Fibroblast of the conjunctiva (primary cell): ENCODE measurements at regions not wholly inside any gene's neighbourhood (a gene's known extent, or its start where the extent isn't known, plus 50 kb on each side); places are given as distances from the start of the nearest gene placed in this dataset.

Source experiments
- DNase-seq: peaks from one replicate; pipeline ENCODE4 v3.0.0-alpha.2; 2010; ENCODE audit warnings: low read depth

- no peak for DNase-seq
These were observed 50.8 kb upstream of the GADL1 start for GRCh38 chr3:30945291-30945690.

GRCh38 chr3:30948426-30948825 is 54.0 kb upstream of the GADL1 start:
- DNase-seq = no peak

GRCh38 chr3:30951826-30952225 is 57.4 kb upstream of the GADL1 start:
- DNase-seq = no peak

GRCh38 chr3:30952786-30953185 is 58.3 kb upstream of the GADL1 start:
- DNase-seq = no peak

DNA sequence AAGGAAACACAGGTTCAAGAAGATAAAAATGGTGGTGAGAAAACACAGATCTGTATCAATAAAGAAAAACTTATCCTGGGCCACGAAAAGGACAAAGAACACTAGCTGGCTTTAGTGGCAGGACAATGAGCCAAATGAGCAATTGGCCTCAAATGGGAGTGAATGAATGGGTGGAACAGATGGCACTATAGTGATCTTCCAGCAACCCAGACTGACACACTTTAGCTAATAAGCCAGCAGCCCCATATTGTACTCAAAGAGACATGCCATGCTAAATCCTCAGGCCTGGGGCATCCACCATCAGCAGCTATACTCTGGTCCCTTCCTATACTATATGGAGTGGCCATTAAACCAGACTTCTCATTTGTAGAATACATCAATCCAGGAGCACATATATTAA is 60.0 kb upstream of the GADL1 start:
- DNase-seq = no peak

DNA sequence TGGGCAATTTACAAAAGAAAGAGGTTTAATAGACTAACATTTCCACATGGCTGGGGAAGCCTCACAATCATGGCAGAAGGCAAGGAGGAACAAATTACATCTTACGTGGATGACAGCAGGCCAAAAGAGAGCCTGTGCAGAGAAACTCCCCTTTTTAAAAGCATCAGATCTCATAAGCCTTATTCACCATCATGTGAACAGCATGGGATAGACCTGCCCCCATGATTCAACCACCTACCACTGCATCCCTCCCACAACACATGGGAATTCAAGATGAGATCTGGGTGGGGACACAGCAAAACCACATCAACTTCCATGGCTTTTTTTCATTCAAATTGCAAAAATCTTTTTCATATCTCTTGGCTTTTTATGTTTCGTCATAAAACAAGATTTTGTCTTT is 67.6 kb upstream of the GADL1 start:
- DNase-seq = no peak

DNA sequence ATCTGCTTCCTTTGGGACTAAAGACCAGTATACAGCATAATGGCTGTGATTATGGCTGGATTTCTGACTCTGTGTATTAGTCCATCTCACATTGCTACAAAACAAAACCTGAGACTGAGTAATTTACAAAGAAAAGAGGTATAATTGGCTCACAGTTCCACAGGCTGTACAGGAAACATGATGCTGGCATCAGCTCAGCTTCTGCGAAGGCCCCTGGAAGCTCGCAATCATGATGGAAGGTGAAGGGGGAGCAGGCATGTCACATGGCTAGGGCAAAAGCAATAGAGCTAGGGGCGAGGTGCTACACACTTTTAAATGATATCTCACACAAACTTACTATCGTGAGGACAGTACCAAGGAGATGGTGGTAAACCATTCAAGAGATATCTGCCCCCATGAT is 68.0 kb upstream of the GADL1 start:
- no peak for DNase-seq

DNA sequence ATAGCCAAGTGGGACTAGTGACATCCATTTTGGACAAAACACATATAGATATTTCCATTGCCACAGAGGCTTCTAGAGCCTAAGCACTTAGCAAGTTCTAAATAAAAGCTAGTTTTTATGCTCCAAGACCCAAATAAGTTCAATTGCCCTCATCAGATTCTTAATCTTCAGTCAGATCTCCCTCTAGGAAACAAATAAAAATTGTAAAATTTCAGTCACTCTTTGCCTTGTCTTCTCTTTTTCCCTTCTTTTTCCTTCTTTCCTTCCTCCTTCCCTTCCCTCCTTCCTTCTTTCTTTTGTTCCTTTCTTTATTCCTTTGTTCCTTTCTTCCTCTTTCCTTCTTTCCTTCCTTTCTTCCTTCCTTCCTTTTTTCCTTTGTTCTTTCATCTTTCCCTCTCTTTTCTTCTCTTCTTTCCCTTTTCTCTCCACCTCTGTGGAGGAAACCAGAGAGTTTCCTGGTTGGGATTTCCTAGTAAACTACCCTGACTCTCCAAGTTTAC is 68.8 kb upstream of the GADL1 start:
- DNase-seq = no peak

DNA sequence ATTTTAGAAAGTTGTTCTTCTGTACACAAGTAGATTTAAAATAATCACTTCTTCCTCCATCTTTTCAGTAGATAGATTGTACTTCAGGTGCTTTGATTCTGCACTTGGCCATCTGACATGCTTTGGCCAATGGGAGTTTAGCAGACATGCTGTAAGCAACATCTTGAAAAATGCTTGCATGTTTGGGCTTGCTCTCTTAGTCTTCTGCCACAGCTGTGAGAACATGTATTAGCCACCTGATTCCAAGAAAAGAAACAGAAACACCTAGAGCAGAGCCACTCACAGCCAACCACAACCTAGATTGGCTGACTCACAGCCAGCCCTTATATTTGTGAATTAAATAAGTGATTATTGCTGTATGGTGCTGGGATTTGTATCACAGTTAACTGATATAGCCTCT is 70.2 kb upstream of the GADL1 start:
- DNase-seq = no peak

DNA sequence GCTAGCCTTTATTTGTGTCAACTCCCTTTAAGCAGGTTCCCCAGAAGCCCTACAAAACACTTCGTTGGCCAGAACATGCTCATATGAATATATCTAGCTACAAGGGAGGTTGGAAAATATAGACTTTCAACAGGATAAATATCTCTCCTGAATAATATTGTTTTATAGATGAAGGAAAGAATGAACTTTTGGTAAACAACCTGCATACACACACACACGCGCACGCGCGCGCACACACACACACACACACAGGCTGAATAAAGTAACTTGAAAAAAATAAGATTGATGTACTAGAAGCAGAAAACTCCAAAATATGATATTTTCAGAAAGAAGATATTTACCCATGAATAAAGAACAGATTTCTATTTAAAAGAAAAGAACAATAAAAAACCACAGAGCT is 72.4 kb upstream of the GADL1 start:
- DNase-seq = no peak

- DNase-seq = no peak
These were observed 75.7 kb upstream of the GADL1 start for GRCh38 chr3:30970183-30970582.

DNA sequence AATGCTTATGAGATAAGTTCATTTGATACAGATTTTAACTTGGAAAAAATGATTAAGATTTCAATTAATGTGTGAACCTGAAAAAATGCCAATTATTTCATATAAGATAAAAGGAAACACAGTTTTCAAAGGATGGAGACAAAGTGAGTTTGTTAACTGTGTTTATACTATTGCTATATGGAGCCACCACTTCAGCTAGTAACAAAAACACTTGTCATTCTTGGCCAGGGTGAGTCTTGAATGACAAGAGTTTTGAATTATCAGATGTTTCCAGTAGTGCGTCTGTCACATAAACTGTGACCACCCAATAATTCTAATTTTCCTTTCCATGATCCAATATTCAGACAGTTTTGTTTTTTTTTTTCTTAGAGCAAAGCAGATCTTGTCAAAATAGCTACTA is 78.0 kb upstream of the GADL1 start:
- no peak for DNase-seq

DNA sequence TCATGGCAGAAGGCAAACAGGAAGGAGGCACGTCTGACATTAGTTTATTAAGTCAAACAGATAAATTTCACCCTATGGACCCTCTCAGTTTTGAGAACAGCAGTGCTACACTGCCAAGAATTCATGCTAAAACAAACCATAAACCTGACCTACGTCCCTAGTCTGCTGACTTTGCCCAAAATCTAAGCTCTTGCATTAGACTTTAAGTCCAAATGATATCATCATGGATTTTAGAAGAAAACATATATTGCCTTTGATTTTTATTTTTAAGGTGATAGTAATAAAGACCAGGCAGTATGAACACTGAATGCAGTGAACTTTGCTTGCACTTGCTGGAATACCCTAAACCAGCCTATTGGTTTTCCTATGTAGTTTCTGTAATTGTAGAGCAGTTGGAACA is 79.6 kb upstream of the GADL1 start:
- DNase-seq = no peak

DNA sequence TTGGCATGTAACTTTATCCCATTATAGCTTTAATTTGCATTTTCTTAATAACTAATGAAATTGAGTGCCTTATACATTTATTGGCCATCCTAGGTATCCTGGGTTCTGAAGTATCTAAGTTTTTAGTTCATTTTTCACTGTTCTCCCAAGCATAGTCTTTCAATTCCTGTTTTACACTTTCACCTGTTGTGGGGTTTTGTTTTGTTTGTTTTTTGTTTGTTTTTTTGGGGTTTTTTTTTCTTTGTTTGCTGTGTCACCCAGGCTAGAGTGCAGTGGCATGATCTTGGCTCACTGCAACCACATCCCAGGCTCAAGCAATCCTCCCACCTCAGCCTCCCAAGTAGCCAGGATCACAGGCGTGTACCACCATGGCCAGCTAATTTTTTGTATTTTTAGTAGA is 83.1 kb upstream of the GADL1 start:
- no peak for DNase-seq

GRCh38 chr3:30980993-30981392 is 86.5 kb upstream of the GADL1 start:
- no peak for DNase-seq

DNA sequence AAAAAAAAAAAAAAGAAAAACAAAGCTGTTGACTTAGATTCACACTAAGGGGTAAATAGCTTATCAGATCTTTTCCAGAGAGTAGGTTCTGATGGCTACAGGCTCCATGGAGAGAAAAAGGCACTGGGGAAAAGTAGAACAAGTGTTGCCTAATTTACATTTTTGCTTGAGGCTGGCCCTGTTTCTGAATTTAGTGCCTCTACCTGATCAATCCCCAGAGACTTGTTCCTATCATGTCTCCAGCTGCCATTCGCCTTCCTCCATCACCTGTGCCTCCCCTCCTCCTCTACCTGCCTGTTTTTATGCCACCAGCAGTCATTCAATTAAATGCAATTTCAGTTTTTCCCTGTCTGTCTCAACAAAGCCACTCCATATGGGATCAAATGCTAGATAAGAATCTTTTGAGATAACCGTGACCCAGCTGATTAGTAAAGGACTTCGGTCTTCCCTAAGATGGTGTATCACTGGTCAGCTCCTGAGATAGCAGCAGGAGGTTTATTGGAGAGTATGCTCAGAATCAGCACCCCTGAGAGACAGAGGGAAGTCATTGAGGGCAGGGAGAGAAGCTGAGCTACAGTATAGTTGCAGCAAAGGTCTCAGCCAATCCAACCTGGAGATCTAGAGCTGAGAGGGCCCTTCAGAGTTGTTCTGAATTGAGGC is 88.1 kb upstream of the GADL1 start:
- DNase-seq = no peak

DNA sequence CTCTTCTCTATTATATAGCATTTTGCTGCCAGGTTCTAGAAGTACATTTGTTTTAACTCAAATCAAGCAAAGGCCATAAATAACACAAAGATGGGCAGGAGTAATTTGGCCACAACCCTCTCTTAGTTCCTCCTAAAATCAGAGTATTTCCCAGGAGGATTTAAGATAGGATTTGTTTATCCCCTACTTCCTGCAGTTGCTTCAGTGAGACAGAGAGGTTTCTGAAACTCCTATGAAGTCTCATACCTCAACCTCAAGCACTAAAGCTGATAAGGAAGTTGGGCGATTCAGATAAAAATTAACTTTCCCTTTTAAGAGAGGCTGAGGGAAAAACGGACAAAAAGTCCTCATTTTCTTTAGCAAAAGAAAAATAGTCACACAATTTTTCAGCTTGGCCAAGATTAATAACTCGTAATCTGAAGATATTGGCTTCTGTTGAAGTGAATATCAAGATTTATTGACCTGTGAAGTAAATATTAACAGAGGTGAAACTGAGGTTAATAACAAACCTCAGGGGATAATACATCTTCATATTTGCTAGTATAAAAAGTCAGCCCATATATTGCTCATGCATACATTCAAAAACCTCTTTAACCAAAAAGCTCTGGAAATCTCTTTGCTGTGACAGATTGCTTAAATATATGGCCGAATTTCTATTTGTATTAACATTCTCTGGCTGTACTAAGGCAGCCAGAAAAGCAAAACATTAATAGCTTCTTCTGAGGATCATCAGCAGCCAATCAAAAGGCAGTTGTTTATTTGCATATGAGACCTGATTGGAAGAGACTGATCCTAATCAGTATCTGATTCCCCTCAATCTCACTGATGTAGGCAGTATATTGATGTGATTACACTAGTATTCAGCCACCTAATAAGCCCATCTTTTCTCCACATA is 90.6 kb upstream of the GADL1 start:
- DNase-seq = no peak

- no peak for DNase-seq
These were observed 92.1 kb upstream of the GADL1 start for GRCh38 chr3:30986551-30986950.

DNA sequence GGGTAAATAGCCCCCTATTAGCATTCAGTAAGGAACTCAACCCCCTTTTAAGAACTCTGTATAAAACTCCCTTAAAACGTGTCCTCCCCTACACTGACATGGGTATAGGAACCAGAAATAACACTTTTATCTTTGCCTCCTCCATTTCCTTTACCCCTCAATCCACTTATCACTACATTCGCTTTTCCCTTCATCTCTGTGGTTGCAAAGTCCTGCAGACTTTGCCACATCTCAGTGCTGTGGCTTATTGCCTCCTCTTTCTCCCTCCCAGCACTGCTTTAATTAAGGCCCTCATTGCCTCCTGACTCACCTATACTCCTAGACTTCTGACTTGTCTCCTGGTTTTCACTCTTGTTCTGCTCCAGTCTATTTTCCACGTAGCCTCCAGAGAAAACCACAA is 94.3 kb upstream of the GADL1 start:
- DNase-seq = no peak

GRCh38 chr3:30989276-30990030 is 95.0 kb upstream of the GADL1 start:
- DNase-seq = no peak

GRCh38 chr3:30996467-30996866 is 102.0 kb upstream of the GADL1 start:
- no peak for DNase-seq

- no peak for DNase-seq
These were observed 108.3 kb upstream of the GADL1 start for GRCh38 chr3:31002730-31003129.
